MM.1S (cell line): ENCODE measurements at regions not wholly inside any gene's neighbourhood (a gene's known extent, or its start where the extent isn't known, plus 50 kb on each side); places are given as distances from the start of the nearest gene placed in this dataset.

Source experiments
- CTCF ChIP-seq: fragments of 300-600 bp; sonication (generic); IDR thresholded peaks from 2 replicates; pipeline ENCODE4 v1.5.1; 2016; ENCODE audit warnings: antibody characterized with exemption, low read length, mixed read lengths
- EZH2 ChIP-seq: fragments of 300-600 bp; sonication (generic); optimal IDR thresholded peaks from 2 replicates; pipeline ENCODE3; 2017; ENCODE audit warnings: low read depth, mild to moderate bottlenecking, antibody characterized with exemption, low read length, mixed read lengths
- EZH2phosphoT487 ChIP-seq: fragments of 300-600 bp; sonication (generic); IDR thresholded peaks from 2 replicates; pipeline ENCODE4 v1.6.1; 2018; ENCODE audit warnings: antibody characterized with exemption, low read length

- TF ChIP-seq CTCF (no peak), EZH2phosphoT487 (no peak), EZH2 (no peak)
Measured at GRCh38 chr10:44564361-44564760, 179.5 kb upstream of the CXCL12 start.
